ENCODE measurements at regions not wholly inside any gene's neighbourhood (a gene's known extent, or its start where the extent isn't known, plus 50 kb on each side); places are given as distances from the start of the nearest gene placed in this dataset.

- TF ChIP-seq AFF4 (CRISPR knock-in tag; IDR thresholded peaks at IDR 0.05; ENCODE audit: borderline replicate concordance), result no peak
Measured at GRCh38 chr5:165304193-165304827, 1798.9 kb downstream of the MAT2B start (continued).

- CTCF ChIA-PET, result no interaction called here
- ATAC-seq (no peak), DNase-seq (ENCODE audit: low spot score) (no peak)
- Mint-ChIP-seq H3K27me3 (ENCODE audit: low read depth) (no peaks in the 10 kb centered on the region), H3K27ac (no peak overlapping the region), H3K36me3 (peaks cover 22% of the 10 kb centered on the region), H3K4me3 (no peak overlapping the region), H3K9me3 (peaks cover 40% of the 10 kb centered on the region), H3K4me1 (no peaks in the 10 kb centered on the region)
- POLR2A ChIA-PET, result no interaction called here
- TF ChIP-seq GABPB1 (CRISPR knock-in tag; IDR thresholded peaks at IDR 0.05) (no peak), ESRRA (CRISPR knock-in tag; IDR thresholded peaks at IDR 0.05; ENCODE audit: borderline replicate concordance) (no peak), ZNF423 (CRISPR knock-in tag; IDR thresholded peaks at IDR 0.05) (no peak), OVOL2 (CRISPR knock-in tag; IDR thresholded peaks at IDR 0.05; ENCODE audit: borderline replicate concordance) (no peak), ZMAT4 (CRISPR knock-in tag; IDR thresholded peaks at IDR 0.05) (no peak), HMGA2 (CRISPR knock-in tag; IDR thresholded peaks at IDR 0.05) (no peak), ERG (CRISPR knock-in tag; IDR thresholded peaks at IDR 0.05) (no peak), FOXP4 (CRISPR knock-in tag; IDR thresholded peaks at IDR 0.05) (no peak), ZNF671 (CRISPR knock-in tag; IDR thresholded peaks at IDR 0.05) (no peak), PREB (CRISPR knock-in tag; IDR thresholded peaks at IDR 0.05; ENCODE audit: borderline replicate concordance) (no peak), AR (CRISPR knock-in tag; IDR thresholded peaks at IDR 0.05) (no peak), ETV6 (CRISPR knock-in tag; IDR thresholded peaks at IDR 0.05) (no peak), STAT6 (CRISPR knock-in tag; conservative IDR thresholded peaks at IDR 0.05; ENCODE audit: low read depth) (no peak), TEAD4 (CRISPR knock-in tag; IDR thresholded peaks at IDR 0.05) (no peak), GTF2I (CRISPR knock-in tag; conservative IDR thresholded peaks at IDR 0.05) (no peak), ATF3 (CRISPR knock-in tag; conservative IDR thresholded peaks at IDR 0.05) (no peak), SMAD3 (CRISPR knock-in tag; IDR thresholded peaks at IDR 0.05; ENCODE audit: borderline replicate concordance) (no peak), CBFB (CRISPR knock-in tag; IDR thresholded peaks at IDR 0.05; ENCODE audit: low read depth) (no peak), NFE2L1 (CRISPR knock-in tag; IDR thresholded peaks at IDR 0.05) (no peak), FOXJ3 (CRISPR knock-in tag; IDR thresholded peaks at IDR 0.05; ENCODE audit: borderline replicate concordance) (no peak)
Measured at GRCh38 chr5:165305596-165305995, 1800.2 kb downstream of the MAT2B start.
